ENCODE measurements at regions not wholly inside any gene's neighbourhood (a gene's known extent, or its start where the extent isn't known, plus 50 kb on each side); places are given as distances from the start of the nearest gene placed in this dataset. TPM values are rescaled to one million over a fixed set of nuclear protein-coding genes. Genes with fewer than 3 reads are reported as not detected.
A peak's percentile ranks its signal among the peaks of the same experiment; 100 is the strongest.

- H3K27me3 Mint-ChIP-seq (ENCODE audit: insufficient read depth, low read depth) = peaks cover 2% of the 10 kb centered on the region
- H3K27ac Mint-ChIP-seq = no peak overlapping the region
Observed at GRCh38 chr3:105315144-105315543, 51.6 kb upstream of the ALCAM start.

GRCh38 chr3:105315815-105316214 lies 50.9 kb upstream of the ALCAM start:
- Histone ChIP-seq H3K9ac (no peak overlapping the region), H3K9me3 (ENCODE audit: low read depth) (no peaks in the 10 kb centered on the region), H3K27me3 (no peaks in the 10 kb centered on the region), H2AFZ (replicated peaks) (no peak overlapping the region), H3K4me1 (peaks cover 4% of the 10 kb centered on the region), H3K4me3 (no peak overlapping the region), H3K79me2 (ENCODE audit: low read depth) (no peaks in the 10 kb centered on the region), H3F3A (ENCODE audit: low read depth) (no peaks in the 10 kb centered on the region), H3K4me2 (no peak overlapping the region), H4K20me1 (ENCODE audit: low read depth) (no peaks in the 10 kb centered on the region), H3K27ac (no peak overlapping the region), H3K36me3 (no peaks in the 10 kb centered on the region)
- H3K4me1 Mint-ChIP-seq = no peaks in the 10 kb centered on the region
- no peaks in the 10 kb centered on the region for H3K27me3 Mint-ChIP-seq (ENCODE audit: insufficient read depth, low read depth)
- DNase-seq (ENCODE audit: low spot score) = no peak
- no peak for TF ChIP-seq EZH2 (IDR thresholded peaks at IDR 0.05)
- TF ChIP-seq EZH2phosphoT487 (IDR thresholded peaks at IDR 0.05) = no peak
- no peak for TF ChIP-seq CTCF (IDR thresholded peaks at IDR 0.05)
- no peaks in the 10 kb centered on the region for H3K36me3 Mint-ChIP-seq
- H3K27ac Mint-ChIP-seq = no peak overlapping the region
- no peak overlapping the region for H3K4me3 Mint-ChIP-seq
- peaks cover 6% of the 10 kb centered on the region for H3K9me3 Mint-ChIP-seq

More at GRCh38 chr3:105315144-105315543, 51.6 kb upstream of the ALCAM start:
- Mint-ChIP-seq H3K4me1 (no peaks in the 10 kb centered on the region), H3K36me3 (no peaks in the 10 kb centered on the region), H3K4me3 (no peak overlapping the region), H3K9me3 (peaks cover 10% of the 10 kb centered on the region)
- no peak overlapping the region for H3K4me2 ChIP-seq
- no peak overlapping the region for H3K9ac ChIP-seq
- no peaks in the 10 kb centered on the region for H4K20me1 ChIP-seq (ENCODE audit: low read depth)
- no peak overlapping the region for H3K4me3 ChIP-seq
- DNase-seq (ENCODE audit: low spot score) = no peak
- H3K4me1 ChIP-seq = peaks cover 4% of the 10 kb centered on the region
- H3K79me2 ChIP-seq (ENCODE audit: low read depth) = no peaks in the 10 kb centered on the region
- TF ChIP-seq EZH2 (IDR thresholded peaks at IDR 0.05) = no peak
- TF ChIP-seq EZH2phosphoT487 (IDR thresholded peaks at IDR 0.05) = no peak
- no peaks in the 10 kb centered on the region for H3K9me3 ChIP-seq (ENCODE audit: low read depth)
- H2AFZ ChIP-seq (replicated peaks) = no peak overlapping the region
- H3K27ac ChIP-seq = no peak overlapping the region
- H3F3A ChIP-seq (ENCODE audit: low read depth) = no peaks in the 10 kb centered on the region
- no peaks in the 10 kb centered on the region for H3K27me3 ChIP-seq
- H3K36me3 ChIP-seq = no peaks in the 10 kb centered on the region

GRCh38 chr3:105316331-105316730 lies 50.4 kb upstream of the ALCAM start:
- no peaks in the 10 kb centered on the region for H3F3A ChIP-seq (ENCODE audit: low read depth)
- no peaks in the 10 kb centered on the region for H3K27me3 ChIP-seq
- no peak overlapping the region for H3K4me3 Mint-ChIP-seq
- H3K79me2 ChIP-seq (ENCODE audit: low read depth) = no peaks in the 10 kb centered on the region
- H2AFZ ChIP-seq (replicated peaks) = no peak overlapping the region
- no peaks in the 10 kb centered on the region for H3K36me3 ChIP-seq
- no peak overlapping the region for H3K27ac Mint-ChIP-seq
- H3K4me1 ChIP-seq = peaks cover 4% of the 10 kb centered on the region
- TF ChIP-seq CTCF (IDR thresholded peaks at IDR 0.05) (no peak), EZH2 (IDR thresholded peaks at IDR 0.05) (no peak), EZH2phosphoT487 (IDR thresholded peaks at IDR 0.05) (no peak)
- H3K9me3 ChIP-seq (ENCODE audit: low read depth) = no peaks in the 10 kb centered on the region
- H3K36me3 Mint-ChIP-seq = no peaks in the 10 kb centered on the region
- H3K9me3 Mint-ChIP-seq = peaks cover 4% of the 10 kb centered on the region
- H4K20me1 ChIP-seq (ENCODE audit: low read depth) = no peaks in the 10 kb centered on the region
- DNase-seq (ENCODE audit: low spot score) = no peak
- H3K9ac ChIP-seq = no peak overlapping the region
- no peaks in the 10 kb centered on the region for H3K27me3 Mint-ChIP-seq (ENCODE audit: insufficient read depth, low read depth)
- H3K4me3 ChIP-seq = no peak overlapping the region
- no peak overlapping the region for H3K27ac ChIP-seq
- H3K4me1 Mint-ChIP-seq = no peaks in the 10 kb centered on the region
- no peak overlapping the region for H3K4me2 ChIP-seq

MicroRNAs in the stretch of these regions (microRNA counts, 767-probe panel; counts per million panel counts)
- 460 counts per million, percentile 90 among the panel's probes with 10 or more counts for microRNA hsa-miR-548ab

Small RNA genes lying in the stretch of these regions (microRNA-seq; reads per million reads assigned to microRNA genes)
- gene MIR548AB = not detected

Small RNA genes lying in the stretch of these regions (small RNA-seq; reads per million reads assigned to genes)
- gene MIR548AB (not detected), gene NDUFA4P2 (not detected), gene RNU1-43P (not detected), gene RNU6-461P (not detected), gene TUBBP11 (not detected)

All from neural progenitor cell (in vitro differentiated cells).